ENCODE measurements at regions not wholly inside any gene's neighbourhood (a gene's known extent, or its start where the extent isn't known, plus 50 kb on each side); places are given as distances from the start of the nearest gene placed in this dataset.

- TF ChIP-seq GATA1 (IDR thresholded peaks at IDR 0.05; ENCODE audit: low read depth, low read length) (no peak), POLR2A (IDR thresholded peaks at IDR 0.05; ENCODE audit: low read length) (no peak)
Measured at GRCh38 chr6:84588697-84589080, 175.7 kb downstream of the TBX18 start.

Data from erythroblast (primary cell).